Adrenal gland (tissue), 9 donors: ENCODE measurements at regions not wholly inside any gene's neighbourhood (a gene's known extent, or its start where the extent isn't known, plus 50 kb on each side); places are given as distances from the start of the nearest gene placed in this dataset.

Source experiments
- DNase-seq, 7 donors: peaks; one replicate each; pipeline ENCODE4 v3.0.0-alpha.2; 2019 to 2020
- H3K27ac ChIP-seq, 5 donors: fragments of 200-600 bp; sonication (generic) in 4 of 5; 1 replicate in 3 of 5; 2 replicates in 2 of 5; pipeline versions ENCODE4 v1.5.1 to v1.8.0; 2016 to 2020; ENCODE audit warnings: mild to moderate bottlenecking in 1 of 5
- H3K27me3 ChIP-seq: fragments of 200-600 bp; 2 replicates; pipeline ENCODE4 v1.8.0; 2021
- H3K36me3 ChIP-seq, 2 donors: fragments of 200-600 bp; replicated peaks in 1 of 2; 1 replicate in 1 of 2; 2 replicates in 1 of 2; pipeline versions ENCODE4 v1.5.1 to v1.8.0; 2018 to 2022
- H3K4me1 ChIP-seq, 2 donors: fragments of 200-600 bp; replicated peaks in 1 of 2; 1 replicate in 1 of 2; 2 replicates in 1 of 2; pipeline versions ENCODE4 v1.5.1 to v1.8.0; 2018 to 2021
- H3K4me3 ChIP-seq, 4 donors: fragments of 200-600 bp; sonication (generic) in 3 of 4; one replicate each; pipeline ENCODE4 v1.5.1; 2016 to 2018
- H3K9me3 ChIP-seq, 3 donors: fragments of 200-600 bp; sonication (generic) in 1 of 3; replicated peaks in 1 of 3; 1 replicate in 2 of 3; 2 replicates in 1 of 3; pipeline versions ENCODE4 v1.5.1 to v1.8.0; 2016 to 2021
- CTCF ChIP-seq, 6 experiments: fragments of 450-650 bp in 4 of 6; fragments of 200-600 bp in 2 of 6; sonication (generic) in 1 of 6; IDR thresholded peaks; 1 replicate in 5 of 6; 2 replicates in 1 of 6; pipeline versions ENCODE4 v1.5.1 to v1.8.0; 2016 to 2021; ENCODE audit warnings: antibody characterized with exemption in 6 of 6, mild to moderate bottlenecking in 2 of 6, moderate library complexity in 1 of 6
- POLR2A ChIP-seq, 2 donors: fragments of 450-650 bp; IDR thresholded peaks; one replicate each; pipeline ENCODE4 v1.6.1; 2017; ENCODE audit warnings: antibody characterized with exemption in 2 of 2, mild to moderate bottlenecking in 2 of 2, moderate library complexity in 1 of 2
- WGBS, 4 donors: extraction: QIAGEN DNeasy Blood & Tissue Kit in 2 of 4; methylation state at CpG; one replicate each; pipeline versions ENCODE4 v1.1.5 to v1.1.7; 2013 to 2017; 5-methylcytosine and 5-hydroxymethylcytosine counted together
- intact Hi-C, 2 donors: fragments of 100-400 bp; cut with DNase I; formaldehyde crosslinking; loops; one replicate each; pipeline versions ENCODE4 v1.14.1 to v1.15.0; 2022 to 2023
- donor health status: healthy with polysubstance abuse.
- donor health status: Bipolar disorder and iron deficiency.
- donor health status: DM: yes; HTN: yes; CAD: no.
- donor health status: DM: no; HTN: no; CAD: no.
- donor health status: DM: no; HTN: no; CAD: no.

- H3K4me1 ChIP-seq, result no peaks in the 10 kb centered on the region
- no peak overlapping the region for H3K27ac ChIP-seq
- WGBS, 4 donors, result 68 to 84% (median 74%) methylated on average over 2 of the region's 2 CpGs
- TF ChIP-seq CTCF (IDR thresholded peaks at IDR 0.05) (no peak), POLR2A (IDR thresholded peaks at IDR 0.05) (no peak)
- no peak overlapping the region for H3K4me3 ChIP-seq
- H3K9me3 ChIP-seq, result no peaks in the 10 kb centered on the region
- intact Hi-C loops, result no loop called here
- H3K27me3 ChIP-seq, result no peaks in the 10 kb centered on the region
- no peak for DNase-seq
- no peaks in the 10 kb centered on the region for H3K36me3 ChIP-seq
Observed at GRCh38 chr4:72743078-72743477, 174.1 kb upstream of the ADAMTS3 start.

- no peaks in the 10 kb centered on the region for H3K36me3 ChIP-seq
- no peak overlapping the region for H3K27ac ChIP-seq
- intact Hi-C loops, result no loop called here
- TF ChIP-seq CTCF (IDR thresholded peaks at IDR 0.05) (no peak), POLR2A (IDR thresholded peaks at IDR 0.05) (no peak)
- 64 to 74% (median 71%) methylated on average over 2 of the region's 2 CpGs for WGBS, 4 donors
- DNase-seq, result no peak
- no peak overlapping the region for H3K4me3 ChIP-seq
- H3K9me3 ChIP-seq, result no peaks in the 10 kb centered on the region
- no peaks in the 10 kb centered on the region for H3K4me1 ChIP-seq
- no peaks in the 10 kb centered on the region for H3K27me3 ChIP-seq
Observed at GRCh38 chr4:72715299-72715698, 146.3 kb upstream of the ADAMTS3 start.

GRCh38 chr4:72714482-72715279 is 145.7 kb upstream of the ADAMTS3 start:
- Histone ChIP-seq H3K4me3 (no peak overlapping the region), H3K9me3 (no peaks in the 10 kb centered on the region), H3K27me3 (no peaks in the 10 kb centered on the region), H3K4me1 (no peaks in the 10 kb centered on the region), H3K36me3 (no peaks in the 10 kb centered on the region), H3K27ac (no peak overlapping the region)
- 72 to 75% (median 73%) methylated on average over 6 of the region's 6 CpGs for WGBS, 4 donors
- TF ChIP-seq CTCF (IDR thresholded peaks at IDR 0.05), result no peak
- TF ChIP-seq POLR2A (IDR thresholded peaks at IDR 0.05), result no peak
- no peak for DNase-seq
- intact Hi-C loops, result no loop called here

- intact Hi-C loops, result no loop called here
Observed at GRCh38 chr4:72712997-72713396, 144.0 kb upstream of the ADAMTS3 start.

More at GRCh38 chr4:72712997-72713396, 144.0 kb upstream of the ADAMTS3 start:
- Histone ChIP-seq H3K27ac (no peak overlapping the region), H3K27me3 (no peaks in the 10 kb centered on the region), H3K9me3 (no peaks in the 10 kb centered on the region), H3K4me1 (no peaks in the 10 kb centered on the region), H3K36me3 (no peaks in the 10 kb centered on the region), H3K4me3 (no peak overlapping the region)
- TF ChIP-seq POLR2A (IDR thresholded peaks at IDR 0.05) (no peak), CTCF (IDR thresholded peaks at IDR 0.05) (no peak)
- no peak for DNase-seq
